ENCODE measurements at regions not wholly inside any gene's neighbourhood (a gene's known extent, or its start where the extent isn't known, plus 50 kb on each side); places are given as distances from the start of the nearest gene placed in this dataset.
"Not testable (repeated sequence)": the region's sequence is repeated elsewhere in the genome, so short reads cannot be mapped to it uniquely, and the experiment has no call there.

DNA sequence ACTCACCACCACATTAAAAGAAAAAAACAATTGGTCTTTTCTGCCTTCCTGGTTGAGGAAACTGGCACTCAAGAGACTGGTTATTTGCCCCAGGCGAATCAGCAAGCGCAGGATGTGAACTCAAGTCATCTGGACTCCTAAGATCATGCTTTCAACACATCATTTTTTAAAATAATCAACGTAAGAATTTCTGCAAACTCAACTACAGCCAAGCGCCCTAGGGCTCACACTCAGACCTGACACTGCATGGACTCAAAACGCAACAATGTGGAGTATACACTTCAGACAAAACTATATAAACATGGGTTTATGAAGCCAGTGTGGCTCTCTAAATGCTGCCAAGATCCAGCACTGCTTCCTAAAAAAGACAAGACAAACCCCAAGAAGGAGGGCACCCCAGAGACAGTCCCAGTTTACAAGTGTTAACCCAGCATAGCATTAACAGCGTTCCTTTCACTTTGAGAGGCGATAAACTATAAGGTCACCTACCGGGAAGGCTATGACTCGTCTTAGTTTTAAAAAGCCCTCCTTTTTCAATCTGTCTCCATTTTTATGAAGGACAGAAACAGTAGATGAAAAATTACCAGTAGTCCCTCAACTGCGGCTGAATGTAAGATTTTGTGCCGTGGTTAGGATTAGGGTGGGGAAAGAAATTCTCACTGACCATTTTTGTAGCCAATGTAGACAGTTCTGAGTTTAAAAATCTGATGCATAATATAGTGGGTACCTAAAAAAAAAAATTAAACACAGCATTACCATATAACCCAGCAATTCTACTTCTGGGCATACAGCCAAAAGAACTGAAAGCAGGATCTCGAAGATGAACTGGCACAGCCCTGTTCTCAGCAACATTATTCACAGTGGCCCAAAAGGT lies 54.8 kb downstream of the SIPA1L2 start:
- TF ChIP-seq, protein P1, sequence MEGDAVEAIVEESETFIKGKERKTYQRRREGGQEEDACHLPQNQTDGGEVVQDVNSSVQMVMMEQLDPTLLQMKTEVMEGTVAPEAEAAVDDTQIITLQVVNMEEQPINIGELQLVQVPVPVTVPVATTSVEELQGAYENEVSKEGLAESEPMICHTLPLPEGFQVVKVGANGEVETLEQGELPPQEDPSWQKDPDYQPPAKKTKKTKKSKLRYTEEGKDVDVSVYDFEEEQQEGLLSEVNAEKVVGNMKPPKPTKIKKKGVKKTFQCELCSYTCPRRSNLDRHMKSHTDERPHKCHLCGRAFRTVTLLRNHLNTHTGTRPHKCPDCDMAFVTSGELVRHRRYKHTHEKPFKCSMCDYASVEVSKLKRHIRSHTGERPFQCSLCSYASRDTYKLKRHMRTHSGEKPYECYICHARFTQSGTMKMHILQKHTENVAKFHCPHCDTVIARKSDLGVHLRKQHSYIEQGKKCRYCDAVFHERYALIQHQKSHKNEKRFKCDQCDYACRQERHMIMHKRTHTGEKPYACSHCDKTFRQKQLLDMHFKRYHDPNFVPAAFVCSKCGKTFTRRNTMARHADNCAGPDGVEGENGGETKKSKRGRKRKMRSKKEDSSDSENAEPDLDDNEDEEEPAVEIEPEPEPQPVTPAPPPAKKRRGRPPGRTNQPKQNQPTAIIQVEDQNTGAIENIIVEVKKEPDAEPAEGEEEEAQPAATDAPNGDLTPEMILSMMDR (IDR thresholded peaks at IDR 0.05; ENCODE audit: low read depth, low read length), result no peak

DNA sequence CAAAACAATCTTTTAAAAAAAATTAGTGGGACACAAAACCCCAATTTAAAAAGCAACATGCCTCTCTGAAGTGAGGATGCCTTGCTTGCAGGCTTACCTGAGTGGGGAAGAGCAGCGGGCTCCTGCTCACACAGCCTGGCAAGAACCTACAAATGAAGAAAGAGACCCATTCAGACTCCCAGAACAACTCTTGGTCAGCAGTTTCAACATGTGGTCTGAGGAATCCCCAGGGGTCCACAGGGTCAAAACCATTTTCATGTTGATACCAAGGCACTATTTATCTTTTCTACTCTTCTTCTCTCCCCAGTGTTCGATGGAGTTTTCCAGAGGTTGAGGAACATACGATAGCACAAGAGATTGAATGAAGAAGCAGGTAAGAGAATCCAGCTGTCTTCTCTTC lies 55.9 kb downstream of the SIPA1L2 start:
- TF ChIP-seq, protein P1 (IDR thresholded peaks at IDR 0.05; ENCODE audit: low read depth, low read length), result no peak
- no peak overlapping the region for H3K4me3 ChIP-seq (ENCODE audit: low read depth, low read length)

More for the DNA sequence above, 54.8 kb downstream of the SIPA1L2 start:
- no peak overlapping the region for H3K4me3 ChIP-seq (ENCODE audit: low read depth, low read length)

DNA sequence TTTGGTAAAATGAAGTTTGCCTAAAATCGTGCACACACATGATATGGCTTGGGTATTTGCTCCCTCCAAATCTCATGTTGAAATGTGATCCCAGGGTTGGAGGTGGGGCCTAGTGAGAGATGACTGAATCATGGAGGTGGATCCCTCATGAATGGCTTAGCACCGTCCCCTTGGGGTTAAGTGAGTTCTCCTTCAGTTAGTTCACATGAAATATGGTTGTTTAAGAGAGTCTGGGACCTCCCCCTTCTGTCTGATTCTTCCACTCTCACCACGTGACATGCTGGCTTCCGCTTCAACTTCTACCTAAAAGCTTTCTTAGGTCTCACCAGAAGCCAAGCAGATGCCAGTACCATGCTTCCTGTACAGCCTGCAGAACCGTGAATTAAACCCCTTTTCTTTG lies 58.4 kb downstream of the SIPA1L2 start:
- TF ChIP-seq, protein P1 (IDR thresholded peaks at IDR 0.05; ENCODE audit: low read depth, low read length), result no peak
- no peak overlapping the region for H3K4me3 ChIP-seq (ENCODE audit: low read depth, low read length)

DNA sequence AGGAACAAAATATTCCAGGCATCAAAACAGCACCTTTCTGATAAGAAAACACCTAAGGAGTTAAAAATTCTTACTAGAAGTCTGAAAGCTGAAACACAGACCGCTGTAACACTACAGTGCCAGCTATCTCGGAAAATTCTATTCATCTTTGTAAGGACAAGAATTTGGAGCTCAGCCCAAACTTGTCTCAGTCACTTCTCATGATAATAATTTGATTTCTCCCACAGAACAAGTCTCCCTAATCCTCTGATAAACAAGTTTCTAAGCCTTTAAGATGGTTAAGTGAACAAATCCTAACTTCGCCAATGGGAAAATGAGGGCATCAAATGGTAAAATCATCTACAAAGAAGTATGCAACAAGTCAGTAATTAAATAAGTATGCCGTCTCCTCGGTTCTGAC lies 59.9 kb downstream of the SIPA1L2 start:
- no peak overlapping the region for H3K4me3 ChIP-seq (ENCODE audit: low read depth, low read length)
- TF ChIP-seq, protein P1 (IDR thresholded peaks at IDR 0.05; ENCODE audit: low read depth, low read length), result no peak

DNA sequence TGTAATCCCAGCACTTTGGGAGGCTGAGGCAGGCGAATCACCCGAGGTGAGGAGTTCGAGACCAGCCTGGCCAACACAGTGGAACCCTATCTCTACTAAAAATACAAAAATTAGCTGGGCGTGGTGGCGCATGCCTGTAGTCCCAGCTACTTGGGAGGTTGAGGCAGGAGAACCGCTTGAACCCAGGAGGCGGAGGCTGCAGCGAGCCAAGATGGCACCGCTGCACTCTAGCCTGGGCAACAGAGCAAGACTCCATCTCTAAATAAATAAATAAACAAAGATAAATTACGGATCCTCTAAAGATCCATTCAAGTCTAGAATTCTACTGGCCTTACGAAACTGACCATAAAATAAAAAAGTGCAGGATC lies 60.4 kb downstream of the SIPA1L2 start:
- not testable (repeated sequence) for H3K4me3 ChIP-seq (ENCODE audit: low read depth, low read length)

DNA sequence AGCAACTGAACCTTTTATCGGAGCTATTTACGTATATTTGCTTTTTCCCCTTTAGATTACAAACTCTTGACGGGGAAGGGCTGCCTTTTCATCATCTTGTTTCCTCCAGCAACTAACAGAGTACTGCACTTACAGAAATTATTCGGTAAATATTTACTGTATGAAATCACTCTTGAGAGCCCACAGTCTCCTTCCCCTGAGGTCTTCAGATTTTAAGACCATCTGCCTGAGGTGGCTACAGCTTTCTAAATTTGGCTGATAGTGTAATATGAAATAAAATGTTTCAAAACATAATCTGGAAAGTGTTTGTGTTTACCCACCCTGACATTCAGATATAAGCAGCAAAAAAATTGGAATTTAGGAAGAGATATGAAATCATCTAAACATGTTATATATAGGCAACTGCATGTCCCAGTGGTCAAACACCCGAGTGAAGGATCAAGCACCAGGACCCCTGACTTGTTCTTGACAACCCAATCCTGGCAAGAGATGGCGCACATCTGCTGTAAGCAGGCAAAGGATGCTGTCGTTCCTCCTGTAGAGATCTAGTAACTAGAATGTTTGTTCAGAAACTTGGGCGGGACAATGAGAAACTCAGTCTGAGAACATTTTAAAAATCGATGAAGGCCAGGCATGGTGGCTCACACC lies 60.9 kb downstream of the SIPA1L2 start:
- H3K4me3 ChIP-seq (ENCODE audit: low read depth, low read length), result no peak overlapping the region
- TF ChIP-seq, protein P1 (IDR thresholded peaks at IDR 0.05; ENCODE audit: low read depth, low read length), result no peak

DNA sequence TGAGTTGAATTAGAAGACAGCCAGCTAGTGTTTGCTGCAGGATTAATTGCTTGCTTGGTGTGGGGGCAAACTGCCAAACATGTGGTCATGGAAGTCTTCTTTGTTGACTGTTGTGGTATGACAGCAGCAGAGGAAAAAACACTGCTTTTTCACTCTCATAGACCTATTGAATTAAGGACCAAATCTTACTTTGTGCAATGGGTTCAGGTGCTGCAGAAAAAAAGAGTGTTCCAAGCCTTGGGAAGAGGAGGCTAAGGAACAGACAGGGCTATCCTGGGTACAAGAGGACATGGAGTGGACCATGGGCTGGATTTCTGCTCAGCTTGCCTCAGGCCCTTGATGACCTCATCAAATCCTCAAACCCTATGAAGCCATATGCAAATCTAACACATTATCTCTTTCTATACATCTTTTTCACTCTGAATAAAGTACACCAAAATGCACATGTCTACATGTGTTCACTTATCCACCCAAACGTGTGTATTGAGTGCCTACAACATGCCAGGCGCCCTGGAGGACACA lies 61.5 kb downstream of the SIPA1L2 start:
- H3K4me3 ChIP-seq (ENCODE audit: low read depth, low read length), result no peak overlapping the region
- TF ChIP-seq, protein P1 (IDR thresholded peaks at IDR 0.05; ENCODE audit: low read depth, low read length), result no peak

Data from WI38 (cell line).